ENCODE measurements at regions not wholly inside any gene's neighbourhood (a gene's known extent, or its start where the extent isn't known, plus 50 kb on each side); places are given as distances from the start of the nearest gene placed in this dataset.
"Not testable (repeated sequence)": the region's sequence is repeated elsewhere in the genome, so short reads cannot be mapped to it uniquely, and the experiment has no call there.

DNA sequence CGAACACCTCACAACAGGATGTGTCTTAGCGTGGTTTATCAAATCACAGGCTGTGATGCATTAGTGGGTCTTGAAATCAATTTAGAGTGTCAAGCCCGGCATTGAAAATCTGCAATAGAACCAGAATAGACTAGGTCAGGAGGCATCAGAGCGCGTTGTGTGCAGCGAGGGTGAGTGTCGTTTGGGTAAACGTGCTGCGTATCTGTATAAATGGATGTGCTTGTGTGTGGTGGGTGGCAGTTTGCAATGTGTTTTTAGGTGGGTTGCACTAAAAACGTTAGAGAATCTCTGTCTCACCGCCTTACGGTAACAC, 121.0 kb upstream of the SULF2 start:
- no peak for DNase-seq

DNA sequence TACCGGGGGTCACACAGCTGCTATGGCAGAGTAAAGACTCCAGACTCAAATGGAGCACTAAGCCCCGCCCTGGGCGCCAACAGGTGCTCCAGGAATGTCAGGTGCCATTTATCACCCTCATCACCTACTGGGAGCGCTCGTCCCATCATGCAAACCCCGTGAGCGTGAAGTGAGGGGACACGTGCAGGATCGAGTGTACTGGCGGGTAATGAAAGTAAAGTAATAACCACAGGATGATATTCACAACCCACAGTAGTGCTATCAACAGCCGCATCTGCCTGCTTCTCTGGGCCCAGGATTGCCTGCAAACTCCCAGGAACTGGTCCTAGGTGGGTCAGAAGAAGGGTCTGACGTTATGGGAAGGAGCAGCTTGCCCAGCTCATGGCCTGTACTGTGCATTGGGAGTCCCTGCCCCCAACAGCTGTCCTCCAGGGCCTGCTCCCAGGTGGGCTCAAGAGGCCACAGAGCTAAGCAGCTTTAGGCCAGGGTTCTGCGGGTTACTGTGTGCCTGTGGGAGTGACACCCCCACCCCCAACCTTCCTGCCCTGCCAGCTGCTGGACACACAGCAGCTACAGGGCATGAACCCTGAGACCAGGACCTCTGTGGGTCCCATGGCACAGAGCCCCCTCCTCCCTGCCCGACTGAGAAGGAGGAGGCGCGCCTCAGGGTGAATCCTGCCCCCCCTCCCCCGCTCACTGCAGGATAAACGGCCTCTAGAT, 120.5 kb upstream of the SULF2 start:
- no peak for DNase-seq

DNA sequence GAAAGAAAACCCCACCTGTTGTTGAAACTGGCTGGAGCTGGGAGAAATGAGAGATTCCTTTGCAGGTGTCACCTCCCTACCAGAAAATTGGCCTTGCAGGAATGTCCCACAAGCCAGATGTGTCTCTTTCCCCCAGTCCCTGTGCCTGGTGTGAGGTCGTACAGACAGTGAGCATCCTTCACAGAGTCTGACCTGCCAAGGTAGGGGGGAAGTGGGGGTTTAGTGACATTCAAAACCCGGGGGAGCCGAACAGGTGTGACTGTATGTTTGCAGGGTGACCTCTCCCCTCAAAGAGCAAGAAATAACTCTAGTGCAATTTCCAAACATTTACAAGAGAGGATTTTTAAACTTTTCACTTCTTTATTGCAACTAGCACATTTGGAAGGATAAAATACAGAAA, 117.7 kb upstream of the SULF2 start:
- not testable (repeated sequence) for DNase-seq

DNA sequence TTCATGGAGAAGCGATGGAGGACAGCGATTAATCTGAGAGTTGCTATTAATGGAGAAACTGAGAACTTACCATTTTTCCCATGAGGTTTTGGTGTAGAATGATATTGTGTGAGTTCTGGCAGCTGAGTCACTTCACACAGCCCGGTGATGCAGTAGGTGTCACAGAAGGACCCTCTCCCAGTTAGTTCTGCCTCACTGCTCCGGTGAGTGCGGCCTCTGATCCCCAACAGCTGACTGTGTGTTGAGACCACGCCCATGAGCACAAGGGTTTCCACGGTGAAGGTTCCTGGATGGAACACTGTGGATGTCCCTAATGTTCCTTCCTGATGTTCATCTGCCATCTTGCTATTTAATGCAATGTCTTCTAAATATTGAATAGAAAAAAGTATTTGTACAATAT, 114.0 kb upstream of the SULF2 start:
- DNase-seq, result not testable (repeated sequence)

DNA sequence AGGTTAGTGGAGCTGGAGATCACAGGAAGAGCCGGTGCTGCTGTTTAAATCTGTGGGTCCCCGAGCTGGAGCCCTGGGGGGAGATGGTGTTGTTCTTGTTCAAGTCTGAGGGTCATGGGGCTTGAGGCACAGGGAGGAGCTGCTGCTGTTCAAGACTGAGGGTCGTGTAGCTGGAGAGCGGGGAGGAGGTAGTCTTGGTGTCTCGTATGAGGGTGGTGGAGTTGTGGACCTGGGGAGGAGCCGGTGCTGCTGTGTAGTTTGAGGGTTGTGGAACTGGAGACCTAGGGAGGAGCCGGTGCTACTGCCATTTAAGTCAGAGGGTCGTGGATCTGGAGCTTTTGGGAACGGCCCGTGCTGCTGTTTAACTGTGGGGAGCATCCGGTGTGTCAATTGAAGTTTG, 112.2 kb upstream of the SULF2 start:
- DNase-seq, result no peak

GRCh38 chr20:47892681-47893080, 107.4 kb upstream of the SULF2 start:
- not testable (repeated sequence) for DNase-seq

DNA sequence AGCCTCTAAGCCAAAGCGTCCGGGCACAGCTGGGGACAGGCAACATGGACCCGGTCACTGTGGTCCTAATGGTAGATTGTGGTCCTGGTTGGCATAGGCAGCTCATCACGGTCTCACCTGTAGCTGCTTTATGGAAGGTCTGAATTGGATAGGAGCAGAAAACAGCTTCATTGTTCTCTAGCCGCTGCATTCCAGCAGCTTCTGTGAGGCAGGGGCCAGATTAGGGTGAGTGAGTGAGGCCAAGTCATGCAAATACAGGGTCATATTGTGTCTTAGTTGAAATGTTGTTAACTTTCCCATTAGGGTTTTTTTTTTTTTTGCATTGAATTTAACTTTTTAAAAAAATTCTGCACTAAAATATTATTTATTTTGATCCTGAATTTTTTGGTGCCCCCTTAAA, 105.4 kb upstream of the SULF2 start:
- DNase-seq, result not testable (repeated sequence)

GRCh38 chr20:47889751-47890150, 104.5 kb upstream of the SULF2 start:
- DNase-seq, result not testable (repeated sequence)

DNA sequence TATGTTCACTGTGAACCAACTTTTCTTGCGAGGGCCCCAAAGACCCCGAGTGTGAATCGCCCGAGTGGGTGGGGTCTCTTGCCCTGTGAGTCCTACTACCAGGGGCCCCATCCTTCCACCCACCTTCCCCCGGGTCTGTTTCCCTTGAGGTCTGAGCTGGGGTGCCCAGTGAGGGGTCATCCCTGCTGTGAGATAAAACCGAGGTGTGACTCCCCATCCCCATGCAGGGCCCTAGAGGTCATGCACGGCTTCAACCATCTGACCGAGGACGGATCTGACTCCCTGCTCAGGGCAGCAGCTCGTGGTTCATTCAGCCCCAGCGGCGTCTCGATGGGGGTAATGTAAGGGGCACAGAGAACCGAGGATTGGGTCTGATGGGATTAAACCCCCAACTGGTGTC, 103.1 kb upstream of the SULF2 start:
- DNase-seq, result no peak

DNA sequence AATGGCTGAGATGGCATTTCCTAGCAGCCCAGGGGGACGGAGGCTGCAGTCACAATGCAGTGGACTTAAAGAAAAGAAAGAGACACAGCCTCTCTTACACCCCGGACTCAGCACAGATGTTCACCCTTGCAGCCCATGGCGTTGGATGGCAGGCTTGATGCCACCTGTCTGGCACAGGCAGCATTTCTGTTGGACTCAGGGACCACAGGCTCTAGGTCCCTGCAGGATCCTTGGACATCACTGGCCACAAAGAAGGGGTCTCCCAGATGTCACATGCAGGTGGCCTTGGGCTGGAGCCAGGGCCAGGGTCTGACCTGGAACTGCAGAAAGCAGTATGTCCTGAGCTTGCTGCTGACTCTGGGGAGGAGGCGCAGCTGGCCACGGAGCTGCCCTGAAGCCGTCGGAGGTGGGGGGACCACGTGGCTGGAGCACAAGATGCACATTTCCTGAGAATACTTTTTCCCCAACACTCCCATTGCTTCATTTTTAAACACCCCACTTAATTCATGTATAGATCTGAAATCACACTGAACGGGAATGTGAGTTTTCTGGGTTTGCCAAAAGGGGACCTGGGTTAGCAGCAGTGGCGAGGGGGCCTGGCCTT, 102.3 kb upstream of the SULF2 start:
- DNase-seq, result no peak

GRCh38 chr20:47887064-47887463, 101.8 kb upstream of the SULF2 start:
- DNase-seq, result no peak

DNA sequence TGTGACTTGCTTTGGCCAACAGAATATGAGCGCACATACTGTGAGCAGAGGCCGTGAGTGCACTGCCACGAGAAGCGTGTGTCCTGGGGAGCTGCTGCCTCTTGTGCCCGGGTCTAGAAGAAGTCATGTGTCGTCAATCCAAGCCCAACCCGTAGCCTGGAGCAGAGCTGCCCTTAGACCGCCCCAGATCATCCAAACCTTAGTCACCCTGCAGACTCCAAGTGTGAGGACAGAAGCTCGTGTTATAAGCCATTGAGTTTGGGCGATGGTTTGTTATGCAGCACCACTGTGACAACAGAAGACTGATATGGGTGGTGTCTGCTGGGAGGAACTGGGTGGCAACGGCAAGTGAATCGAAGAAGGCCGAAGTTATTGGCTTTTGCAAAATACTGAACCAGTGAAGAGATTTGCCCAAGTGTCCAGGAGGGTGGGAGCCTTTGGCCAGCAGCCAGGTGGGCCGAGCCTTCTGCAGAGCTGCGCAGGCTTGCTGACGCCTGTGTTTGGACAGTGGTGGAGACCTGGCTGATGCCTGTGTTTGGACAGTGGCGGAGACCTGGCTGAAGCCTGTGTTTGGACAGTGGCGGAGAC, 101.3 kb upstream of the SULF2 start:
- no peak for DNase-seq

DNA sequence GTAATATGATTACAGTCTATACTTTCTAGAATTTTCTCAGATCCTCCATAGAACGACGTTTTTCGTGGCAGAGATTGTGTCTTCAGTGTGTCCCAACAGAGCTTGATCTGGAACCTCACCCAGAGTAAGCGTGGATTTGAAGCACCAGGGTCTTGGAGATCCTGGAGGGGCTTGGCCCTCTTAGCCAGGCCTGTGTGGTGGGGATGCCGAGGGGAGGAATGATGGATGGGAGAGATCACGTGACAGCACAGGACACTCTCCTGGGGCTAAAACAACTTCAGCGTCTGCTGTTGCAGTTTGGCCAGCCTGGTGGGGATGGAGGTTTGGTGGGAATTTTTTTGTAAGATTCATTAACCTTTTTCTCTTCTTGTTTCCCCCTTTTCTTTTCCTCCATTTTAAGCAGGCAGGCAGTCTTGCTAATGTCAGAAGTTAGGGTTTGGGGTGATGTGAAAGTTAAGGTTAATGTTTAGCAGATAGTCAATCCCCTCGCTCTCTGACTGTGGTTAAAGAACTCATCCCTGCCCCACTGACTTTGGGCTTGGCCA, 100.7 kb upstream of the SULF2 start:
- no peak for DNase-seq

DNA sequence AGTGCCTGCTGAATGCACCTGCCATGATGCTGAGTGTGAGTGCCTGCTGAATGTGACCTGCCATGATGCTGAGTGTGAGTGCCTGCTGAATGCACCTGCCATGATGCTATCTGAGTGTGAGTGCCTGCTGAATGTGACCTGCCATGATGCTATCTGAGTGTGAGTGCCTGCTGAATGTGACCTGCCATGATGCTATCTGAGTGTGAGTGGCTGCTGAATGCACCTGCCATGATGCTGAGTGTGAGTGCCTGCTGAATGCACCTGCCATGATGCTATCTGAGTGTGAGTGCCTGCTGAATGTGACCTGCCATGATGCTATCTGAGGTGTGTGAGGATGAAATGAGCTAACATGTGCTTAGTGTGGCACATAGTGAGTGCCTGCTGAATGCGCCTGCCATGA, 98.7 kb upstream of the SULF2 start:
- not testable (repeated sequence) for DNase-seq

- no peak for DNase-seq
These were observed 97.9 kb upstream of the SULF2 start for GRCh38 chr20:47883186-47883585.

GRCh38 chr20:47879771-47880170, 94.5 kb upstream of the SULF2 start:
- DNase-seq, result no peak

DNA sequence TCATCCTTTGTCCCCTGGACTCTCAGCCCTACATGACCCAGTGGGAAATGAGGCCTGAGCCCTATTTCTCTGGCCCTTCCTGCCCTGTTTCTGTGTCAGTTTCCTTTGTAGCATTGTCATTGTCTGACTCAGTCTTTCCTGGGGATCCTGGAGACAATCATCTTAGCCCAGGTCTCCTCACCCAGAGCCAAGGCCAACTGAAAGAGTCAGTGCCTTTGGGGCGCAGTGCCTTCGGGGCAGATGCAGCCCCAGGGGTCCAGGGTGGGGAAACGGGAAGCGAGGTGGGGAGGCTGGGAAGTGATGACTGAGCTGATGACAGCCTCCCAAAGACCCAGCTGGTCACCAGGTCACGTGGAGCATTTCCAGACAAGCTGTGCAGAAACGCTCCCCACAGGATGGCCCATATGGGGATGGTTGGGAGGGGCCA, 93.3 kb upstream of the SULF2 start:
- no peak for DNase-seq

DNA sequence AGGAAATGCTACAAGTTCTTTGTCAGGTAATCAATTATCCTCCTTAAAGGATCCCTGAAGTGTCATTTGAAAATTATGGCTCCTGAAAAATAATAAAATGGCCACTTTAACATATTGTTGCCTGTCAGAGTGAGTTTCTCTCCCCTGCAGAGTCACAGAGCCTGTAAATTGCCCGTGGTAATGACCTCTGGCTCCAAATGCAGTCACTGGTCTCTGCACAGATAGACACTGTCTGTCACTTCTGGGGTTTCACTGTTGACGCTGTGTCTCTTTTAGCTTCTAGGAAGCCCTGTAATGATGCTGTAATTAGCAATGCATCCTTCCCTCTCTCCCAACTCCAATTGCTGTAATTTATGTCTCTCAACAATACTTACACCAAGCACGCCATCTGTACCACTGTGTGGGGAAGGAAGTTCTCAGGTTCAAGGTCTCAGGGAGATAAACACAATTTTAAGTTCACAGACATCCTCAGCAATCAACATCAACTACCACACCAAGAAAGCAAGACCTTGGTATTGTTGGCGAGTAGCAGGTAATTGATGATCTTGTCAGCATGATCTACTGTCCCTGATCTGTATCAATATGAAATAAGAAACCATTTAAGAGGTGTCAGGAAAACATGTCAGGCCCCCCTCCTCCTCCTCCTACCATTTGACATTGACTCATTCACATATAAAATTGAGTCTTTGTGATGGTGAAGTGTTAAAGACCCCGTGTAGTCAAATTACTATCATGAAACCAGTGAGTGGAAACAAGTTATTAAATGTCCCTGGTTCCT, 91.2 kb upstream of the SULF2 start:
- DNase-seq, result no peak

DNA sequence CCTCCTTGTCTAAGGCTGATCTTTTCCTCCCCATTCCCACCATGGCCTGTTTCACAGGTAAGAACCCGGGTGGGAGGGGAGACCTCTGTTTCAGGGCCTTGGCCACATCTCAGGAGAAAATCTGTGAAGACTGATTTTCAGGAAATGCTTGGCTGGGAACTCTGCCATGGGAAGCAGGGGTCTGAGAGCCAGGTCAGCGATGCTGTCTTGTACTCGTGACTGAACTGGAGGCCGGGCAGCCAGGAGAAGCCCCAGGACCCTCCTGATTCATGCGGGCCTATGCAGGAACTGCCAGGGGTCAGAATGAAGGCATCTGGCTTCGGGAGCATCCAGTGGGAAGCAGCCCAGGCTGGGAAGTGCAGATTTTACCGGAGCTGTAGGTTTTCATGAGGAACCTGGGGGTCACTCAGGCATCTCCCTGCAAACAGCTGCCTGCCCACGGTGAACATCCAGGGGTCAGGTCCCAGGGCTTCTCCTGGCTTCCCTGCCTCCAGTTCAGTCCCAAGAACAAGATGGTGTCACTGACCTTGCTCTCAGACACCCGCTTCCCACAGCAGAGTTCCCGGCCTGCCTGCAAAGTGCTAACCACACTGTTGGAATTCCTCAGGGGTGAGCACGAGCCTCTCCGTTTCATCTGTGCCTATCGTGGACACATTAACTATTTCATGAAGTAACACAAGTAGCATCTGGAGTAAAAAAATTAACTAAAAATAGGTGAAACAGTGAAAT, 90.2 kb upstream of the SULF2 start:
- no peak for DNase-seq

GRCh38 chr20:47872341-47872740, 87.1 kb upstream of the SULF2 start:
- no peak for DNase-seq

DNA sequence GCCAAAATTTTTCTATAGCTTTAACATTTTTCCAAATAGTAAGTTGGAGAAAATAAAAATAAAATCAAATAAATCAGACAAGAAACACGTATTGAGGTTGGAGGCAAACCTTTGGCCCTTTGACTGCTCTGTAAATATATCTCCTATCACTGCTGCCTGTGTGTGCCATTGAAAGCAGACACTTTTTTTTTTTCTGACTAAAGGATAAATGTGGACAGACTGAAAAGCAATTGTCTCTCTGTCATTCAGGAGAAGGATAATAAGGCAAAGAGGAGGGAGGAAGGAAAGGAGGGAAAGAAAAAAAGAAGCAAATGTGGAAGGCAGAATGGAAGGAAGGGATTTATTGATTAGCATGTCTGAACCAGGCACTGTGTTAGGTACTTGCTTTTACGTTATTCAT, 85.2 kb upstream of the SULF2 start:
- no peak for DNase-seq

- no peak for DNase-seq
These were observed 83.5 kb upstream of the SULF2 start for GRCh38 chr20:47868744-47869143.

GRCh38 chr20:47868236-47868635, 83.0 kb upstream of the SULF2 start:
- DNase-seq, result no peak
